ENCODE measurements at regions not wholly inside any gene's neighbourhood (a gene's known extent, or its start where the extent isn't known, plus 50 kb on each side); places are given as distances from the start of the nearest gene placed in this dataset.

GRCh38 chr16:79911660-79912059 lies 311.1 kb upstream of the MAF start:
- TF ChIP-seq CTCF (IDR thresholded peaks at IDR 0.05; ENCODE audit: low read depth, low read length, poor library complexity, severe bottlenecking) (no peak), EZH2phosphoT487 (IDR thresholded peaks at IDR 0.05; ENCODE audit: borderline replicate concordance, low read length) (no peak)

All from DOHH2 (cell line).